Right atrium auricular region (tissue), 2 donors: ENCODE measurements at regions not wholly inside any gene's neighbourhood (a gene's known extent, or its start where the extent isn't known, plus 50 kb on each side); places are given as distances from the start of the nearest gene placed in this dataset.

Experiments used
- DNase-seq: peaks from one replicate; pipeline ENCODE4 v3.0.0-alpha.2; 2019; ENCODE audit warnings: low spot score
- H3K27ac ChIP-seq, 2 donors: fragments of 200-600 bp; sonication (generic); 1 replicate in 1 of 2; 2 replicates in 1 of 2; pipeline ENCODE4 v1.5.1; 2016 to 2019
- H3K27me3 ChIP-seq, 2 donors: fragments of 200-600 bp; sonication (generic); one replicate each; pipeline versions ENCODE4 v1.5.1 to v1.6.0; 2017 to 2019
- H3K36me3 ChIP-seq: fragments of 200-600 bp; sonication (generic); one replicate; pipeline ENCODE4 v1.5.1; 2016
- H3K4me1 ChIP-seq, 2 donors: fragments of 200-600 bp; sonication (generic); one replicate each; pipeline versions ENCODE4 v1.5.1 to v1.6.0; 2017 to 2019
- H3K4me3 ChIP-seq, 2 donors: fragments of 200-600 bp; sonication (generic); 1 replicate in 1 of 2; 2 replicates in 1 of 2; pipeline ENCODE4 v1.5.1; 2017 to 2019; ENCODE audit warnings: mild to moderate bottlenecking in 1 of 2, moderate library complexity in 1 of 2
- H3K9me3 ChIP-seq, 2 donors: fragments of 200-600 bp; sonication (generic); one replicate each; pipeline ENCODE4 v1.5.1; 2019
- CTCF ChIP-seq, 2 donors: fragments of 200-600 bp; sonication (generic); IDR thresholded peaks; one replicate each; pipeline ENCODE4 v1.5.1; 2019; ENCODE audit warnings: antibody characterized with exemption in 2 of 2

DNA sequence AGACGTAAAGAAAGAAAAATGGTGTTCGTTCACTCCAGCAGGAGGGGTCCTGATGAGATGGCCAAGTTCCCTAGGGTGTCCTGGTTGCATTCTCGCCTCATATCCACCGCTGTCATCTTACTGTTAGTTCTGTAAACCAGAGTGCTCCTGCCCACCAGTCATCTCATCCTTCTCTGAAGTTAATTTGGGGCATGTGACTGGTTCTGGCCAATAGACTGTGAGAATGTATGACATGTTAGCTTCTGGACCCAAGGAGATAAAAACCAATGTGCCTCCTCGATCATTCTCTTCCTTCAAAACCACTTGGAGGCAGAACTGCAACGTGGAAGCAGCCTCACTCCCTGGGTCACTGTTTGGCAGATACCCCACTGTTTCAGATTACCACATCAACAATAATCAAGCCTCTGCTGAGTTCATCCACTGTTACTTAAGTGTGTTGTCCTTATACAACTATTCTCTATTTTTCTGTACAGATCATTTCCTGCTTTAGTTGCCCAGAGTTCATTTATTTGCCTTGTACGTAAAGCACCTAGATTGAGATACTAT is 759.1 kb downstream of the TSN start:
- no peak for DNase-seq
- H3K4me1 ChIP-seq, result no peaks in the 10 kb centered on the region
- no peak overlapping the region for H3K4me3 ChIP-seq
- H3K9me3 ChIP-seq, result no peaks in the 10 kb centered on the region
- TF ChIP-seq CTCF (IDR thresholded peaks at IDR 0.05), result no peak
- no peaks in the 10 kb centered on the region for H3K27me3 ChIP-seq
- H3K27ac ChIP-seq, result no peak overlapping the region
- H3K36me3 ChIP-seq, result no peaks in the 10 kb centered on the region

DNA sequence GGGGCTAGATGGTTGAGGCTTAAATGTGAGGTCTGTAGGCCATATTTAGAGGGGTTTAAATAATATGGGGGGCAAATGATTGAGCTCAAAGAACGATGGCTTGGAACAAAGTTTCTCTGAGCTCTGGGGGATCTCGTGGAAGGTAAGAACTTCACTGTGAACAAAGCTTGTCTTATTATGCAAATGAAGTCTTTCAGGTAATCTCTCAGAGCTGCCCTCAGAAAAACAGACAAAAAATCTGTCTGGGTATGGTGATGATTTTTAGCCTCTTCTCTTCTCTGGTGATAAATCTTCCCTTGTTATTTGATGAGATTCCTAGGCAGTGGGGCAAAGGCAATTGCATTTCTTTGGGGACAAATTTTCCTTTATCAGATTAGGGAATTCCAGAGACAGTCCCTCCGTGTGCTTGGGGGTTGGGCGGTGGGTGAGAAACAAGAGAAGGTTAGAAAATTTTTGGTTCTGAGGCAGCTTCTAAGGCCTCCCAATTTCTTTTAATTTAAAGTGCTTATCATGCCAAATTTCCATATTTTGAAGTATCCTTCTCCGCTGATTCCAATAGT is 760.4 kb downstream of the TSN start:
- no peak for DNase-seq
- H3K4me3 ChIP-seq, result no peak overlapping the region
- no peaks in the 10 kb centered on the region for H3K36me3 ChIP-seq
- no peaks in the 10 kb centered on the region for H3K27me3 ChIP-seq
- H3K9me3 ChIP-seq, result no peaks in the 10 kb centered on the region
- no peak for TF ChIP-seq CTCF (IDR thresholded peaks at IDR 0.05)
- H3K4me1 ChIP-seq, result no peaks in the 10 kb centered on the region
- H3K27ac ChIP-seq, result no peak overlapping the region

DNA sequence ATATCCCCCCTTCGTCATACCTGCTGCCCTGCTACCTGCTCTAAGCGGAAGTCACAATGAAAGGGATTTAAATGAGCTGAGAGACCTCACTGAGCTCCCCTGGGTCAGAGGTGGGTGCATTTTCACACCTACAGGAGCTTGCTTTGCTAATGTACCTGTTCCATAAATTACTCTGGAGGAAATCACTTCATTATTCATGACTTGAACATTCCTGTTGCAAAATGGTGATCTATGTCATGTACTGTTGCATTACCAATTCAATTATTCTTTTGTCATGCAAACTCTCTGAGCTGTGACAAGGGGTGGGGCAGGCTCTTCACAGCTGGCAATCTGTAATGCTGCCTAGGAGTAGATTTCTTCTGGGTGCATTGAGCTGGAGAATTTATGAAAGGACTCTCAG is 761.3 kb downstream of the TSN start:
- Histone ChIP-seq H3K4me1 (no peaks in the 10 kb centered on the region), H3K4me3 (no peak overlapping the region), H3K27me3 (no peaks in the 10 kb centered on the region), H3K9me3 (no peaks in the 10 kb centered on the region), H3K36me3 (no peaks in the 10 kb centered on the region), H3K27ac (no peak overlapping the region)
- TF ChIP-seq CTCF (IDR thresholded peaks at IDR 0.05), result no peak
- no peak for DNase-seq

DNA sequence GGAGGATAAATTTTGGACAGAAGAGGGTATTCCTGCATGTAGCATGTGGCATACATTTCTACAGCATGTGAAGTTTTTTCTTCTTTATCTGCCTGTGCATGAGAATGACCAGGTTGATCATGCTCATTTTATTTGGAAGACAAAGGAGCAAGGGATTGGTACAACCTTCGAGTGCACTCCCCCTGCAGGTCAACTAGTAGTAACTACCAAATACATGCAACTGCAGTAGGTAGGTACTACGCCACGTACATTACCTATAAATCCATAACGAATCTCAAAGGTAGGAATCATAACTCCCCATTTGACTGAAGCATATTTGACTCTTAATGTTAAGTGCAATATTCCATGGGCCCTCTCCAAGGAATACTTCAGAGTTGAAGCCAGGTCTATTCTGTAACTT is 763.9 kb downstream of the TSN start:
- no peaks in the 10 kb centered on the region for H3K4me1 ChIP-seq
- H3K9me3 ChIP-seq, result no peaks in the 10 kb centered on the region
- no peak overlapping the region for H3K4me3 ChIP-seq
- no peaks in the 10 kb centered on the region for H3K36me3 ChIP-seq
- no peaks in the 10 kb centered on the region for H3K27me3 ChIP-seq
- no peak for DNase-seq
- no peak for TF ChIP-seq CTCF (IDR thresholded peaks at IDR 0.05)
- H3K27ac ChIP-seq, result no peak overlapping the region

- TF ChIP-seq CTCF (IDR thresholded peaks at IDR 0.05), result no peak
- Histone ChIP-seq H3K27ac (no peak overlapping the region), H3K27me3 (no peaks in the 10 kb centered on the region), H3K9me3 (no peaks in the 10 kb centered on the region), H3K4me3 (no peak overlapping the region), H3K36me3 (no peaks in the 10 kb centered on the region), H3K4me1 (no peaks in the 10 kb centered on the region)
- no peak for DNase-seq
Measured at GRCh38 chr2:122519821-122520611, 764.6 kb downstream of the TSN start.
